ENCODE measurements at regions not wholly inside any gene's neighbourhood (a gene's known extent, or its start where the extent isn't known, plus 50 kb on each side); places are given as distances from the start of the nearest gene placed in this dataset.

- no peak overlapping the region for H3K27ac Mint-ChIP-seq
- H3K9me3 Mint-ChIP-seq: peaks cover 3% of the 10 kb centered on the region
- Histone ChIP-seq H3K79me2 (ENCODE audit: low read depth) (no peaks in the 10 kb centered on the region), H4K20me1 (ENCODE audit: low read depth) (no peaks in the 10 kb centered on the region), H3K9me3 (ENCODE audit: low read depth) (no peaks in the 10 kb centered on the region), H3F3A (ENCODE audit: low read depth) (no peaks in the 10 kb centered on the region), H3K9ac (no peak overlapping the region), H3K4me1 (no peaks in the 10 kb centered on the region), H2AFZ (replicated peaks) (no peak overlapping the region), H3K27me3 (no peaks in the 10 kb centered on the region), H3K4me2 (no peak overlapping the region), H3K36me3 (no peaks in the 10 kb centered on the region), H3K4me3 (no peak overlapping the region), H3K27ac (no peak overlapping the region)
- no peaks in the 10 kb centered on the region for H3K36me3 Mint-ChIP-seq
- no peak overlapping the region for H3K4me3 Mint-ChIP-seq
- DNase-seq (ENCODE audit: low spot score): no peak
- H3K4me1 Mint-ChIP-seq: peaks cover 10% of the 10 kb centered on the region
- no peak for TF ChIP-seq EZH2phosphoT487 (IDR thresholded peaks at IDR 0.05)
- TF ChIP-seq EZH2 (IDR thresholded peaks at IDR 0.05): no peak
- TF ChIP-seq CTCF (IDR thresholded peaks at IDR 0.05): no peak
- H3K27me3 Mint-ChIP-seq (ENCODE audit: insufficient read depth, low read depth): peaks cover 4% of the 10 kb centered on the region
These were observed 162.6 kb downstream of the PRKX start for GRCh38 chrX:3550871-3551270.

GRCh38 chrX:3550160-3550751 lies 163.2 kb downstream of the PRKX start:
- no peak overlapping the region for H3K4me3 ChIP-seq
- H3K79me2 ChIP-seq (ENCODE audit: low read depth): no peaks in the 10 kb centered on the region
- no peaks in the 10 kb centered on the region for H3K4me1 ChIP-seq
- Mint-ChIP-seq H3K4me1 (peaks cover 10% of the 10 kb centered on the region), H3K27ac (no peak overlapping the region), H3K36me3 (no peaks in the 10 kb centered on the region), H3K4me3 (no peak overlapping the region), H3K27me3 (ENCODE audit: insufficient read depth, low read depth) (peaks cover 4% of the 10 kb centered on the region), H3K9me3 (peaks cover 3% of the 10 kb centered on the region)
- H3K9ac ChIP-seq: no peak overlapping the region
- H3K9me3 ChIP-seq (ENCODE audit: low read depth): no peaks in the 10 kb centered on the region
- H3K36me3 ChIP-seq: no peaks in the 10 kb centered on the region
- no peak overlapping the region for H2AFZ ChIP-seq (replicated peaks)
- no peak overlapping the region for H3K4me2 ChIP-seq
- H3F3A ChIP-seq (ENCODE audit: low read depth): no peaks in the 10 kb centered on the region
- H3K27ac ChIP-seq: no peak overlapping the region
- no peaks in the 10 kb centered on the region for H4K20me1 ChIP-seq (ENCODE audit: low read depth)
- no peak for TF ChIP-seq EZH2phosphoT487 (IDR thresholded peaks at IDR 0.05)
- no peak for TF ChIP-seq EZH2 (IDR thresholded peaks at IDR 0.05)
- no peak for TF ChIP-seq CTCF (IDR thresholded peaks at IDR 0.05)
- H3K27me3 ChIP-seq: no peaks in the 10 kb centered on the region
- peak; percentile 3 for DNase-seq (ENCODE audit: low spot score)

DNA sequence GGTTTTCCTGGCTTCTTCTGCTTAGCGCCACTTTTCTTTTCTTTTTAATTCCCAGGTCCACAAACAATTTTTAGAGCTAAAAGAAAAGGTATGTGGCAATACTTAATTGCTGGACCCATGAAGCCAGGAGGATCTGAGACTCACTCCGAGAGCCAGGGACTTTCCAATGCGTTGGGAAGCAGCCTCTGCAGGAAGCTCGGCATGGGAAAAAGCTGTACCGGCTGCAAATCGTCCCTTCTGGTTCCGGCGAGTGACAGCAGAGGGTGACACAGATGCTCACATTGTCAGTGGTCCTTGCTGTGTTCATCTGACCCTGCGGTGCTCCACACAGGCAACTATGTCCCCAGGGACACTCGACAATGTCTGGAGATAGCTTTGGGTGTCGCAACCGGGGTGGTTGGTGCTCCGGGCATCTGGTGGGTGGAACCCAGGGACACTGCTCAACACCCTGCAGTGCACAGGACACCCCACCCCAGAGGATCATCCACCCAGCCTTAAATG lies 164.0 kb downstream of the PRKX start:
- Mint-ChIP-seq H3K4me3 (no peak overlapping the region), H3K27me3 (ENCODE audit: insufficient read depth, low read depth) (peaks cover 4% of the 10 kb centered on the region), H3K4me1 (peaks cover 10% of the 10 kb centered on the region), H3K9me3 (peaks cover 3% of the 10 kb centered on the region), H3K36me3 (no peaks in the 10 kb centered on the region), H3K27ac (no peak overlapping the region)
- no peak for TF ChIP-seq EZH2phosphoT487 (IDR thresholded peaks at IDR 0.05)
- no peak for TF ChIP-seq EZH2 (IDR thresholded peaks at IDR 0.05)
- TF ChIP-seq CTCF (IDR thresholded peaks at IDR 0.05): no peak
- no peaks in the 10 kb centered on the region for H3K4me1 ChIP-seq
- no peak overlapping the region for H3K4me2 ChIP-seq
- H3F3A ChIP-seq (ENCODE audit: low read depth): no peaks in the 10 kb centered on the region
- no peaks in the 10 kb centered on the region for H3K79me2 ChIP-seq (ENCODE audit: low read depth)
- no peak overlapping the region for H3K27ac ChIP-seq
- no peak overlapping the region for H3K9ac ChIP-seq
- peak; percentile 16 for DNase-seq (ENCODE audit: low spot score)
- no peaks in the 10 kb centered on the region for H3K36me3 ChIP-seq
- peak overlapping the region; percentile 37 for H2AFZ ChIP-seq (replicated peaks)
- no peaks in the 10 kb centered on the region for H3K27me3 ChIP-seq
- no peak overlapping the region for H3K4me3 ChIP-seq
- H4K20me1 ChIP-seq (ENCODE audit: low read depth): no peaks in the 10 kb centered on the region
- H3K9me3 ChIP-seq (ENCODE audit: low read depth): no peaks in the 10 kb centered on the region
